HG03439 (cell line): ENCODE measurements at regions not wholly inside any gene's neighbourhood (a gene's known extent, or its start where the extent isn't known, plus 50 kb on each side); places are given as distances from the start of the nearest gene placed in this dataset.

Experiments
- ATAC-seq: cut with Tn5 transposase; IDR thresholded peaks from one replicate; pipeline ENCODE4 v1.9.1; 2021; ENCODE audit warnings: mild to moderate bottlenecking, moderate library complexity; ENCODE audit not compliant: unreplicated experiment

DNA sequence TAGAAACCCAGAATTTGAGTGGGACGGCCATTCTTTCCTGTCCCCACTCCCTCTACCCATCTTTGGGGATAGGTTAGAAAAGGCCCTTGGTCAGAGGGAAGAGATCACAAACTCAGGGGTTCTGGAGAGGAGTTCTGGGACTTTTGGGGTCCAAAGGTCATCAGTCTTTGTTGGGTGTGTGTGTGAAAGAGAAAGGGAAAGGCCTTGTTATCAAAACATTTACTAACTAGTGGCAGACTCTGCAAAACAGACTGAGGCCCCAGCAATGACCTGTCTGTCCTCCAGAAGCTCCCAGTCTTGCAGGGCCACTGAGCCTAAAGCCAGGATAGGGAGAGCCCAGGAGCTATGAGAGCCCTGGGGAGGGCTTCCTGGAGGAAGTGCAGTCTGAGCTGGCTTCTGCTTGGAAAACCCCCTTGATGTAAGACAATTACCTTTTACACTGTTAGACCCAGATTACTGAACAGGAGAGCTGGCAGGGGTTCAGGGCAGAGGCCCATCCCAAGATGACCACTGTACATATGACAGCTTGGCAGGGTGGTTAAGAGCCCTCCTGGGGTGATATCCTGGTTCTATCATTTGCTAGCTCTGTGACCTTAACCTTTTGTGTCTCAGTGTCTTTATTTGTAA is 429.1 kb upstream of the CCDC196 start:
- no peak for ATAC-seq

DNA sequence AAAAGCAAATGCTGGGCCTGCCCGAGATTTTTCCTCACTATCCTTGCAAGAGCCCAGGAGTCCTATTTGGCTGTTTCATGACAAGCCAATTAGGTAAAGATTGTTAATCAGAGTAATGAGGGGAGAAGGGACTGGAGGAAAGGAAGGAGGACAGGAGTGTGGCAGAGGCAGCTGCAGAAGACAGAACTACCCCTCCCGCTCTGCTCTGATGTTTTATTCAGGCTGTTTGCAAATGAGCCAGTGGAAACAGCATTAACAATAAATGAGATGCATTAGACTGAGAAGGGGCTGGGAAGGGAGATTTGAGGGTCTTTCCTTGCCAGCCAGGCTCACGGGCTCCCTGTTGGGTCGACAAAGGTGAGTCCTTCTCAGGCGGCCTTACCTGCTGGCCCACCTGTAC is 421.0 kb upstream of the CCDC196 start:
- ATAC-seq: no peak

DNA sequence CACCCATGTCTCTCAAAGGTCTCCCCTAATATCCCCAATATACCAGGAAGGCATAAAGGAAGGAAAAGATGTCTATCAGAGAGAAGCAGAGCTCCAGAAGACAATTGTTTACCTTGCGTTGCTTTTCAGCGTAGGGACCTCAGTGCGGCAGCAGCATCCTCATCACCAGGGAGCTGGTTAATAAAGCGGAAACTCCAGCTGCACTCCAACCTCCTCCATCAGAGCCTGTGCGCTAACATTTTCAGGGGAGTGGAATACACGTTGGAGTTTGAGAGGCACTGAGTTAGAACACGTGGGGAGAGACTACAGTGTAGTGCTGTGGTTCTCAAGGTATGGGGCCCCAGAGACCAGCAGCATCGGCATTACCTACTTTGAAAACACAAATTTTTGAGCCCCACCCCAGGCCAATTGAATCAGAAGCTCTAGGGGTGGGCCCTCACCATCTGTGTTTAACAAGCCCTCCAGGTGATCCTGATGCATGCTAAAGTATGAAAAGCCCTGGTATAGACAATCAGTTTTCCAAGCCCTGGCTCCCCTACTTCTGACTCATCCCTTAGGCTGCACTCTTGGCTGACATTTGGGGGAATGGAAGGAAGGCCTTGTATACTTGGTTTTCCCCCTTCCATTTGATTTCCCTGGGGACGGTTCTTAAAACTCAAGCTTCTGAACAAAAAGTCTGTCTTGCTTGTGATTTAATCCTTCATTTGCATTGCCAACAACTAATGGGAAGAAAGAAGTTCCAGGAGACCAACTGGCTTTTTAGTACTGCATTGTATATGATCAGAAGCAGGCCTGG is 419.0 kb upstream of the CCDC196 start:
- ATAC-seq: no peak

DNA sequence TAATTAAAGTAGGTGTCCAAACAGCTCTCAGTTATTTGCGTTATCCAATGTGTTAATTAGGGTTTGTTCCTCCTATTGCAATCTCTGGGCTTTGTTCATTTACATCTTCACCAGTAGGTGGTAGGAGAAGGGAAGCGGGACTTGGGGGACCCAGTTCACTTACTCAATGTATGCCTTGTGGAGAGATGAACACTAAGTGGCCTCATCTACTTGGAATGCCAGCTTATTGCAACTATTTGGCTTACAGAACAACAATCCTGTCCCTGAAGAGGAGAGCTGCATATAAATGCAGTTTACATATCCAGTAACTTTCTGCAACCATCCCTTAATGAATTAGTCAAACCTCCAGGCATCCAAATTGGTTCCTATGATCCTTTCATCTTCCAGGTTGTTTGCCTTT is 417.1 kb upstream of the CCDC196 start:
- ATAC-seq: no peak

DNA sequence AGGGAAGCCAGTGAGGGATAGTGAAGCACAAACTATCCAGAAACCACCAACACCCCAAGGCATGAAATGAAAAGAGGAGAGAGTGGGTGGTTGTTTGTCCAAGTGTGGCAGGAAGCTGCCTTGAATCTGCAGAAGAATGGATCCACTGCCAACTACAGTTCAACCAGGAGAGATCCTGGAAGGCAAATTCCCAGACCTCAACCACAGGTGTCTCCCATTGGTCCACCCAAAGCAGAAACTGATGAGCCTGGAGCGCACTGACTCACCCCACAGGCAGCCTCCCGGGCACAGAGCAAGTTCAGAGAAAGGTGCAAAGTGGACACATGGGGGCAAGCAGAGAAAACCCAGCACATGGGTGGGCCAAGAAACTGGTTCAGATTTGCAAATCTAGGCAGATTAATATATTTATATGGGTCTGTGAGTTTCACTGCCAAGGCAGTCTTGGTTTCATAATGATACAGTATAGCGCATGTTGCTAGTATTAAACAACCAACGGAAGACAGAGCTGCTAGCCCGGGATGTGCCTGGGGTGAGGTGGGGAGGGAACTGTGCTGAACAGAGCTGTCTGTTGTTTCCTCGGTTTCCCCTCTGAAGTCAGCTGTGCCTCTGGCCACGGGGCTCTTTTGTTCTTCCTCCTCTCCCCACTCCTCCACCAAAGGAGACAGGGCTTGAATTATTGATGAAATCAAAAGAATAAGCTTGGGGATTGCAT is 416.2 kb upstream of the CCDC196 start:
- ATAC-seq: no peak

DNA sequence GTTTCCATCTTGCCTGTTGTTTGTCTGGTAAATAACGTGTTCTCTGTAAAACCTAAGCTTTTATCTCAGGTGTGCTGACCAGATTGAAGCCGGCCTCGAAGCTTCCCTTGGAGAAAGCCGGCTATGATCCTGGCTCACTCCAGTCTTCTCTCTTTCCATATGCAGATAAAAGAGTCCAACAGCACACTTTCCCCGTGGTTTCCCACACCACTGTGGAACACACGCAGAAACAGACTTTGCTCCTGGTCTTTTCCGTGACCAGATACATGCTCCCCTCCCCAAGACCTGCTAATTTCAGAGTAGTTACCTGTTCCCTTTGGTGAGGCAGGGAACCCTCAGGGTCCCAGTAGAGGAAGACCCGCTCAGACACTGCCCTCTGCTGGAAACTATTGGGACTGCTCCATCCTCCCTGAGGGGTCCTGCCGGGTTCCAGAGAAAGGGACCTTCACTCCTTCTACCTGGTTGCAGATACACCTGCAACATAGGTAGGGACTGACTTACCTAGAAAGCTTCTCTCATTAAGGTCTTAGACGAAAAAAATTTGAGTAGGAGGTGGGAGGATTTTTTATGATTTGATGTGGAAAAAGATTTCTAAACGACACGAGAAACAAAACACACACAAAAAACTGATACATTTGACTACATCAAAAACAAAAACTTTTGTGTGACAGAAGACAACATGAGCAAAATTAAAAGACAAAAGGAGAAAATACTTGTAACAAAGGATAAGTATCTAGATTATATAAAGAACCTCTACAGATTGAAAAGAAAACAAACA is 415.4 kb upstream of the CCDC196 start:
- ATAC-seq: no peak

DNA sequence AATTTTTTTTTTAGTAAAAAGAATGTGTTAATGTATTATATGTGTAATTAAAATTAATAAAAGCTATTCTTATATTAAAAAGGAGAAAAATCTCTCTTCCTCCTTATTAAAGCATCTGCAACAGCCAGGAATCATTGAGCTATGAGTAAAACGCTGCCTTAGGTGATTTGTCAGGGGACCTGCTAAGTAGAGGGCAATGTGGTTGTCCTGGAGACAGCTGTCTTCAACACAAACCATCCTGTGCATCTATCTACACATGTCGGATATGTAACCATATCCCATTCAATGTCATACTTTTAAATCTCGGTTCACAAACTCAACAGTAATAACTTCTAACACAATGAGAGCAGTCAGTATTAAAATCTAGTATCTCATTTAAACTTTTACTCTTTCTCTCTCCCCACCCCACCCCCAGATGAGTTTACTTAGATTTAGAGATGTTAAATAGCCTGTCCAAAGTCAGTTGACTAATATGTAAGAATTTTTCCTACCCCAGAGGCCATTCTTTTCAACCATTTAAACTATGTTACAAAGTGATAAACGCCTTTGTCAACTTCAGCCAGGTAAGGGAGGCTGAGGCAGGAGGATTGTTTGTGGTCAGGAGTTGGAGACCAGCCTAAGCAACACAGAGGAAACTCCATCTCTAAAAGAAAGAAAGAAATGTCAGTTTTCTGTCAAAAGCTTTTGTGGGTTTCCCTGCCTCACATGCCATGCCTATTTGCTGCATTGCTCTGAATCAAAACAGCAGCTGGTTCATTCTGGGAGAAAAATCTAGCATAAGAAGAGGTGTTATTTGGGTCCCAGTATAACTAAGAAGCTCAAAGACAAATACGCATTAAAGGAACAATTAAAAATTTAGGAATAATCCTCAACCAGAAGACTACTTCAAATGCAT is 413.7 kb upstream of the CCDC196 start:
- no peak for ATAC-seq

DNA sequence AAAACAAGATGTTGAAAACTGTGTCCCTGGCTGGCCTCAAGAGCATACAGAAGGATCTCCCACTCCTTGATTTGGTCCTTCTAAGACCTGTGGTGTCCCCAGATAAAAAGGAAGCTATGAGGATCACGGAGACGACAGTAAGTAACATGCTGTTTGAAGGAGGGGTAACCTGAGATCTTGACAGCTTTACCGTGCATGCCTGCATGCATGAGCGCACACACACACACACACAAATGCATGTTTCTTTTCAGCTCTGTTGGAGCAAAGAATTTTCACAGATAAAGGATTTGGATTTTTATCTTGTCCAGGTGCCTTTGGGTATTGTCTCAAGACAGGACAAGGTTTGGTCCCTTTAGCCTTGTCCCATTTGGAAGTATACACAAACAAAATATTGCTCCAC is 411.6 kb upstream of the CCDC196 start:
- ATAC-seq: no peak

DNA sequence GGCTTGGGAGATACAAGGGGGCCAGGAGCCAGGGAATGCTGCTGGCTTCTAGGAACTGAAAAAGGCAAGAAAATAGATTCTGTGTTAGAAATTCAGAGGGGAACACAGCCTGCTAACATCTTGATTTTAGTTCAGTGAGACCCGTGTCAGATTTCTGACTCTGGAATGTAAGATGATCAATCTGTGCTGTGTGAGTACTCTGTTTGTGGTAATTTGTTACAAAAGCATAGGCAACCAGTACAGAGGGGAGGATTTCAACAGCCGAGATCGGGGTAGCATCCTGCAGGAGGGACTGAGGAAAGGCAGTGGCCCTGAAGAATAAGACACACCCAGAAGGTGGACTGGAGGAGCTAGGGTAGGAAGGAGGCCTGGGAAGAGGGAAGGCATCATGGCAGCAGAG is 410.0 kb upstream of the CCDC196 start:
- no peak for ATAC-seq

DNA sequence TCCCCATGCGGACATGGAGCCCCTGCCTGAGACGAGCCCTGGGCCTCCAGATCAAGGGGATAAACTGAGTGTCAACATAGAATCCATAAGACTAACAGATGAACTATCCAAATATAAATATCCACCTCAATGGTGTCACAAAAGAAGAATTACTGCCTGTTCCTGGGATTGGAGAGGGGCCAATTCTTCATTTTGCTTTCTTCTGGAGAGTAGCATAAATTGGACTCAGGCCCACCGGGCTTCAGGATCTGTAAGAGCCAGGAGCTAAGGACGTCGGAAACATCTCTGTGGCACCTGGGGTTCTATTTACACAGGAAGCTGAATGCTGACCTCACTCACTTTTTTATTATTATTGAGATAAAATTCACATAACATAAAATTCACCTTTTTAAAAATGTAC is 408.2 kb upstream of the CCDC196 start:
- no peak for ATAC-seq

DNA sequence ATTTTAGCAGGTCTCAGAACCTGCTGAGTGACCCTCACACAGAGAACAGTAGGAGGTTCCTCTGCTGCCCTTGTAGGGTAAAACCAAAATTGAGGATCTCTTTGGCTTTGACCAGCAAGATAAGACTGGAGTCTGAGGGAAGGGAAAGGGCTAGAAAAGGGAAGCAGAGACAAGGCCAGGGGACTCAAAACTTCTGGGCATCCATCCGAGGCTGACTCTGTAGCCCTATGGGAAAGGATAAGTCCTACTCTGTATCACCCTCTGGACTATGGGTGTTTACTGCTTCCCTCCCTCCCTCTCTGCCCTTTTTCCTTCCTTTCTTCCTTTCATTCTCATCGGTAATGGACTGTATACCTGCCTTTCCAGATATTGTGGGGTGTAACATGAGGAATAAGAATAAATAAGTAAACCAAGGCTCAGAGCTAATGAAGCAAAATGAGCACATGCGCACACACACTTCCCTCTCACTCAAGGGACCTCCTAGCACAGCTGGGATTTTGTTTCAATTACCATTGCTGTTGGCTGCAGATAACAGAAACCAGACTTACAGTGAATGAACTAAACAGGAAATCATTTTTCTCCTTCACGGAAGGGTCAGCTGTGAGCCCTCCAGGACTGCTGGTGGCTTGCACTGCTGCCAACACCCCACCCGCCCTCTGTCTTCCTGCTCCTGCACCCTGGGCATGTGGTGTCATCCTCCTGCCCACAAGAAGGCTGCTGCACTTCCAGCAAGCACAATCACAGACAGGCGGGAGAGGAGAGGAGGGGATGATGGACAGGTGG is 404.4 kb upstream of the CCDC196 start:
- ATAC-seq: no peak

DNA sequence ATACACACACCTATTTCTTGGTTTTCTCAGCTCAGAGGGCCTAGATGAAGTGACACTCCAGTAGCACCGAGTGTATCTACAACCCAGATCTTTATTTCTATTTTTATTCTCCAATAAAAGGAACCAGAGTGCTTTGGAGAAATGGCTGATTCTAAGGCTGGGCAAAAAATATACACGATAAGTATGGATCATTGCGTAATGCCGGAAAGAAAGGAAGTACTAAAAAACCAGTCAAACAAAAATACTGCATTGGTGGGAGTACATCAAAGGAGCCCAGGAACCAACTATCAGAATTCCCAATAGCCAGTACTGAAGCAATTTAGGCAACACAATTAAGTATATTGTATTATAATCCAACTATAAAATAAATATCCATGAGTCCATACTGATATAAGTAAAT is 400.9 kb upstream of the CCDC196 start:
- no peak for ATAC-seq

DNA sequence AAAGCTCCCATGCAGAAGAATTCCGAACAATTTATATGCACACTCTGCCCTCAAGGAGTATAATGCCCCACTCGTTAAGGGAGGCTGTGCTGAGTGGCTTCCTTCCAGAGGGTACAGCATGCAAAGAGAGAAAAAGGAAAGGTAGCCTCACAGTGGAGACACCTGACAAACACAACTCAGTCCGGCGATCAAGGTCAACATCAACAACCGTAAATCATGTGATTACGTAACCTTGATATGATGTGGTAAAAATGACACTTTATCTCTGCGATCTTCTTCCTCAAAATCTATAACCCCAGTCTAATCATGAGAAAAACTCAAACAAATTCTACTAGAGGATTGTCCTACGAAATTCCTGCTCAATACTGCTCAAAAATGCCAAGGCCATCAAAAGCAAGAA is 400.5 kb upstream of the CCDC196 start:
- ATAC-seq: no peak

DNA sequence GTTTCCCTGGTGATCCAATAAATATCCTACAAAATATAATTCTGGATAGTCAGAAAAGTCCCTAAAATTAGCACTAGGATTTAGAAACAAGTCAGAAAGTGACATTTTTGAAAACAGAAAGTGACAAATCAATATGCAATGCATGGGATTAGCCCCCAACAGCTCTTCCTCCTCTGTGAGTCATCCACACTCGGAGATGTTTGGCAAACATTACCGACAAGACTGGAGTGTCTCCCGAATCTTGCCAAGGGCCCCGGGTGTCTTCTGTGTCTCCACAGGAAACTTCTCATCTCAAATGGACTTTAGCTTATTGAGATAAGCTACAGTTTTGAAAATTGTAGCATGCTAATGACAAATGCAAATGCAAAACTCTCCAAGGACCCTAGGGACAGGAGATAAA is 398.9 kb upstream of the CCDC196 start:
- ATAC-seq: no peak

DNA sequence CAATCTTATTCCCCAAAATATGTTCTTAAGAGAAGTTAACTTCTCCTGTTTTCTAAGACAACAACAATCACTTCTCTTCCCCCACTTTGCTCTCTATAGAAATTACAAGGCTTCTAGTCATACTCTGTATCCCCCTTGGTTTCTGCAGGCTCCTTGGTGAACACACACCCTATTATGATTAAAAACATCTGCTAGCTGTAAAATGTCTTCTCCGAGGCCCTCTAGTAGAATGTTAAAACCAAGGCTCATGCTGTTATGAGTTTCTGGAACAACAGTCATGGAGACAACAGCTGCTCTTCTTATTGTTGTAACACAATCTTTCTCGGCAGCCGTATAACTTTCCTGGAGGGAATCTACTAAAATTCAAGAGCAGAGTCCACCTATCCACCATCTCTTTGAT is 397.5 kb upstream of the CCDC196 start:
- no peak for ATAC-seq

DNA sequence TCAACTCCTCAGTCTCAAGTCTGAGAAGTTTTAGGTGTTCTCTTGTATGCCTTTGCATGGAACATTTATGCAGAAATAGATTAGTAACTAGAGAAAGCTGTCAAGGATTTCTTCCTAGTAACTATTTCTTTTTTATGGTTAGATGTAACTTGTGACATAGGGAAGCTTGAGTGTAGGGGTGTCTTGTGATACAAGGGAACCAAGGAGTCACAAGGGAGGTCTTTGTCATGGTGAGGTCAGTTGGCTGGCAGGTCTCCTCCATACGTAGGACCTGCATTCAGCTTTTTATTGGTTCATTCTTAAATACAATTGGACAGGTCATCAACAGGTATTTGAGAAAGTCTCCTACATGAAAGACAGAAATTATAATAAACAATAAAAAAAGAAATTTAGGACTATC is 394.0 kb upstream of the CCDC196 start:
- ATAC-seq: no peak

DNA sequence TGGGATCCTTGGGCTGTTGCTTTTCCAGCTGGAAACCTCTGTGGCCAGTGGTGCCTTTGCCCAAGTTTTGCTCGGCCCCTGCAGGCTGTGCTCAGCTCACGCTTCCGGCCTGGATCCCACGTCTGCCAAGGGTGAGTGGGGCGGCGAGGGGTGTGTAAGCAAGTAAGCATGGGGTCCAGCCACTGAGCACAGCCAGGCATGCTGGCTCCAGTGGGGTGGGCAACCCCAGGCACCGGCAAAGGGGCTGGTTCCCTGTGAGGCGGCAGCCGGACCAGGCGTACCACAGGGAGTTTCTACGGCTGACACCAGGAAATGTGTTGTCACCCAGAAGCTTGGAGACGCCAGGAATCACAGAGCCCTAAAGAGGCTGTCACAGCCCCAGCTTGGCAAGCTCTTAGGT is 393.4 kb upstream of the CCDC196 start:
- ATAC-seq: no peak

DNA sequence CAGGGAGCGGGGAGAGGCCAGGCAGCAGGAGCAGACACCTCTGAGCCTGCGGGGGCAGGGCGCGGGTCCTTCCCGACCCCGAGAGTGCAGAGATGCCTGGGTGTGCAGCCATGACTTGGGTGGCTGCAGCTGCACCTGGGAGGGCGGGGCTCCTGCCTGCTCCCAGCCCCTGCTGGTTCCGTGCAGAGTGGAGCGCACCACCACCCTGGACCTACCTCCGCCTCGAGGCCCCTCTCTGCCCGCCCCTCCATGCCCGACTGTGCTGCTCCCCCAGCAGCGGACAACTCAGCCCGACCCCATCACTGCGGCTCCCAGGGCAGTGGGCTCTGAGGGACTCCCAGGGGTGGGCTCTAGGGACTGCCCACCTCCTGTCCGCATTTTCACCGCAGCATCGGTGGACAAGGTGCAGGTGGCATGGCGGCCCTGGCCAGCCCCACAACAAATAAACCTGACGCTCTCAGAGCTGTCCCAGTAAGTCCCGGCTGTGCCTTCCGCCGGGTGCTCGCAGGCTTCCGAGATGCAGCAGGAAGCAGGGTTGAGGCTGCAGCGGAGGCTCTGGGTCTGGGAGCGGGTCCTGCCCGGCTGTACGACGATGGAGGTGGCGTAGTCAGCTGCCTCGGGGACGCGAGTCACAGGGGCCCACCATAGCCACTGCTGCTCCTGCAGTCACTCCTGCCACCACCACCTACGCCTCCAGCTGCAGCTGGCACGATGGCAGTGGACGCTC is 392.0 kb upstream of the CCDC196 start:
- ATAC-seq: no peak

DNA sequence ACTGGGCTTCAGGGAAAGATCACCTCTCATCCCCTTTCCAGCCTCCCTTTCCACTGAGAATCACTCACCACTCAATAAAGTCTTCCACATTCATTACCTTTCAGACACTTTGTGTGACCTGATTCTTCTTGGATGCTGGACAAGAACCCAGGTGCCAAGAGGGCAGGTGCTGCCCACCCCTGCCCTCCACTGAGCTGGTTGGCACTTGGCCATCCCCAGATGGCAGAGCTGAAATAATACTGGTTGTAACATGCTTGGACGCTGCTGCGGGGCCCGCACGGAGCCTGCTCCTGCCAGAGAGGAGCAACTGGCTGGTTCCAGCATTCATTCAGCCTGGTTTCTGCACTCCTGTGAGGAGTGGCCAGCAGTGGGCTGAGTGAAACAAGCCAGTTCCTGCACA is 386.7 kb upstream of the CCDC196 start:
- ATAC-seq: no peak
